22Rv1 (cell line): ENCODE measurements at regions not wholly inside any gene's neighbourhood (a gene's known extent, or its start where the extent isn't known, plus 50 kb on each side); places are given as distances from the start of the nearest gene placed in this dataset.

Experiments
- H3K27ac ChIP-seq: fragments of 450-650 bp; 2 replicates; pipeline ENCODE4 v1.5.1; 2017
- CTCF ChIP-seq: fragments of 450-650 bp; IDR thresholded peaks from 2 replicates; pipeline ENCODE4 v1.5.1; 2017; ENCODE audit warnings: mild to moderate bottlenecking
- ZFX ChIP-seq: fragments of 450-650 bp; IDR thresholded peaks from 2 replicates; pipeline ENCODE4 v1.6.1; 2017; ENCODE audit warnings: antibody characterized with exemption, borderline replicate concordance

GRCh38 chr5:97877588-97877987 is 694.5 kb upstream of the RIOK2 start:
- TF ChIP-seq CTCF (no peak), ZFX (no peak)
- no peak overlapping the region for H3K27ac ChIP-seq

DNA sequence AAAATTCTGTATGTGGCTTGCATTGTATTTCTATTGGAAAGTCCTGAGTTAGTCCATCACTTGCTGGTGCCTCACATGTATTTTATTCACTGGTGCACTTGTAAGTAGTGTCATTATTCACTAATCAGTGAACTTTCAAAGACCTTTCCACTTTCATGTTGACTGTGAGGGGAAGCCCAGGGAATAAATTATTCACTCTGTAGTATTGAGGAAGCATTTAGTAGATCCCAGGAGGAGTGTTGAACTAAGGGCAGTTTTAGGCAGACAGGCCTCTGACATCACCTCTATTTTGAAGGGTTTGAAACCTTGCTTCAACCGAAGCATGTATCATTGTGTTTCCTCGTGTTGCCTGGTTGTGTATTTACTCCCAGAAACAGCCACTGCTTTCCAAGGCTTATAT is 705.4 kb upstream of the RIOK2 start:
- no peak for TF ChIP-seq ZFX

GRCh38 chr5:97891971-97892370 is 708.9 kb upstream of the RIOK2 start:
- TF ChIP-seq CTCF (no peak), ZFX (no peak)
- H3K27ac ChIP-seq, result no peak overlapping the region

More for the DNA sequence above, 705.4 kb upstream of the RIOK2 start:
- no peak overlapping the region for H3K27ac ChIP-seq

DNA sequence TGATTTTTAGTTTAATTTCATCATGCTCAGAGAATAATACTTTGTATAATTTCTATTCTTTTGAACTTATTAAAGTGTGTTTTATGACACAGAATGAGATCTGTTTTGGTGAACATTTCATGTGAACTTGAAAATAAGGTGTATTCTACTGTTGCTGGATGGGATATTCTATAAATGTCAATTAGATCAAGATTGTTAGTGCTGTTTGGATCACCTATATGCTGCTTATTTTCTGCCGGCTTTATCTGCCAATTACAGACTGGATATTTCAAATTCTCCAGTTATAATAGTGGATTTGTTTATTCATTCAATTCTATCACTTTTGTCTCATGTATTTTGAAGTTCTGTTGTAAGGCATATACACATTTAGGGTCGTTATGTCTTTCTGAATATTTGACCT is 720.7 kb upstream of the RIOK2 start:
- no peak overlapping the region for H3K27ac ChIP-seq
- no peak for TF ChIP-seq CTCF
- no peak for TF ChIP-seq ZFX

DNA sequence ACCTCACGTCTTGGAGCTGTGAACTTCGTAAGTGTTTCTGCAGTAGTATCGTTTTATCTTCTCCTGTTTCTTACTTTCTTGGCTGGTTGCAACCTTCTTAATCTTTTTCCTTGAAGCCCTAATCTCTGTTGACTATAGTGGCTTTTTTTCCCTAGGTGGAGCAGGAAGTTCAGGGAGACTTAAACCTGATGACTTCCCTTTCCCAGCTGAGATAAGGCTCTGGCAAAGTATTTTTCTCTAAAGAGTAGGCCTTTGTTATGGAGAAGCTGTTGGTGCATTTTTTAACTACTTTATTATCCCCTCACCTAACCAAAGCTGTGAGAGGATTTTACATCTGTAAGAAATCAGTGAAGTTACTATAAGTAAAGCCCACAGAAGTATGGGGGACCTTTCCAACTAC is 723.1 kb upstream of the RIOK2 start:
- H3K27ac ChIP-seq, result no peak overlapping the region
- TF ChIP-seq ZFX (no peak), CTCF (no peak)

- no peak overlapping the region for H3K27ac ChIP-seq
- no peak for TF ChIP-seq CTCF
- TF ChIP-seq ZFX, result no peak
These were observed 724.8 kb upstream of the RIOK2 start for GRCh38 chr5:97907646-97908400.

DNA sequence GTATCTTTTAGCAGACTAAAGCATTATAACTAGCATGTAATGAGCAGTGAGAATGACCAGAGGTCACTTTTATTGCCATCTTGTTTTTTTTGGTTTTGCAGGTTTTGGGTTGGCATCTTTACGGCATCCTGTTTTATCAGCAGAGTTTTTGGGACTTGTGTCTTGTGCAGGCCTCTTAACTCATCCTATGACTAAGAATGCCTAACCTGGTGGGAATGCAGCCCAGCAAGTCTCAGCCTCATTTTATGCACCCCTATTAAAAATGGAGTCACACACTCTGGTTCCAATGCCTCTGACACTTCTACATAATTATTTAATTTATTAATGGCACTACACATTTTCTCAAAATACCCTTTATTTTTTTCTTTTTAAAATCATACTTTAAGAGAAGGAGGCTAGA is 726.5 kb upstream of the RIOK2 start:
- no peak for TF ChIP-seq CTCF
- TF ChIP-seq ZFX, result no peak
- no peak overlapping the region for H3K27ac ChIP-seq

- H3K27ac ChIP-seq, result no peak overlapping the region
- TF ChIP-seq ZFX, result no peak
- no peak for TF ChIP-seq CTCF
These were observed 731.4 kb upstream of the RIOK2 start for GRCh38 chr5:97914483-97914882.
